ENCODE measurements at regions not wholly inside any gene's neighbourhood (a gene's known extent, or its start where the extent isn't known, plus 50 kb on each side); places are given as distances from the start of the nearest gene placed in this dataset.

- Histone ChIP-seq H3K4me3 (no peak overlapping the region), H3K27ac (no peak overlapping the region)
- TF ChIP-seq CTCF (IDR thresholded peaks at IDR 0.05), result no peak
- DNase-seq (ENCODE audit: low spot score), result no peak
Measured at GRCh38 chrX:115952417-115953092, 218.0 kb upstream of the AGTR2 start.

GRCh38 chrX:115957862-115958490 is 212.6 kb upstream of the AGTR2 start:
- no peak overlapping the region for H3K27ac ChIP-seq
- TF ChIP-seq CTCF (IDR thresholded peaks at IDR 0.05), result no peak
- no peak overlapping the region for H3K4me3 ChIP-seq
- no peak for DNase-seq (ENCODE audit: low spot score)

GRCh38 chrX:115958687-115959359 is 211.7 kb upstream of the AGTR2 start:
- no peak for TF ChIP-seq CTCF (IDR thresholded peaks at IDR 0.05)
- Histone ChIP-seq H3K27ac (no peak overlapping the region), H3K4me3 (no peak overlapping the region)
- no peak for DNase-seq (ENCODE audit: low spot score)

- no peak for TF ChIP-seq CTCF (IDR thresholded peaks at IDR 0.05)
- Histone ChIP-seq H3K4me3 (no peak overlapping the region), H3K27ac (no peak overlapping the region)
- DNase-seq (ENCODE audit: low spot score), result no peak
Measured at GRCh38 chrX:115960440-115961084, 210.0 kb upstream of the AGTR2 start.

- H3K27ac ChIP-seq, result no peak overlapping the region
- no peak for DNase-seq (ENCODE audit: low spot score)
- no peak overlapping the region for H3K4me3 ChIP-seq
- TF ChIP-seq CTCF (IDR thresholded peaks at IDR 0.05), result no peak
Measured at GRCh38 chrX:115966920-115967319, 203.6 kb upstream of the AGTR2 start.

- no peak for TF ChIP-seq CTCF (IDR thresholded peaks at IDR 0.05)
- no peak for DNase-seq (ENCODE audit: low spot score)
- H3K4me3 ChIP-seq, result peak overlapping the region; percentile 71
- H3K27ac ChIP-seq, result peak overlapping the region in 1 of 2 donors; percentile 13
Measured at GRCh38 chrX:115968436-115969252, 201.9 kb upstream of the AGTR2 start.
